ENCODE measurements at regions not wholly inside any gene's neighbourhood (a gene's known extent, or its start where the extent isn't known, plus 50 kb on each side); places are given as distances from the start of the nearest gene placed in this dataset.
"Not testable (repeated sequence)": the region's sequence is repeated elsewhere in the genome, so short reads cannot be mapped to it uniquely, and the experiment has no call there.

- TF ChIP-seq EZH2 (IDR thresholded peaks at IDR 0.05; ENCODE audit: low read depth, unreplicated experiment) = not testable (repeated sequence)
- TF ChIP-seq, protein P1, sequence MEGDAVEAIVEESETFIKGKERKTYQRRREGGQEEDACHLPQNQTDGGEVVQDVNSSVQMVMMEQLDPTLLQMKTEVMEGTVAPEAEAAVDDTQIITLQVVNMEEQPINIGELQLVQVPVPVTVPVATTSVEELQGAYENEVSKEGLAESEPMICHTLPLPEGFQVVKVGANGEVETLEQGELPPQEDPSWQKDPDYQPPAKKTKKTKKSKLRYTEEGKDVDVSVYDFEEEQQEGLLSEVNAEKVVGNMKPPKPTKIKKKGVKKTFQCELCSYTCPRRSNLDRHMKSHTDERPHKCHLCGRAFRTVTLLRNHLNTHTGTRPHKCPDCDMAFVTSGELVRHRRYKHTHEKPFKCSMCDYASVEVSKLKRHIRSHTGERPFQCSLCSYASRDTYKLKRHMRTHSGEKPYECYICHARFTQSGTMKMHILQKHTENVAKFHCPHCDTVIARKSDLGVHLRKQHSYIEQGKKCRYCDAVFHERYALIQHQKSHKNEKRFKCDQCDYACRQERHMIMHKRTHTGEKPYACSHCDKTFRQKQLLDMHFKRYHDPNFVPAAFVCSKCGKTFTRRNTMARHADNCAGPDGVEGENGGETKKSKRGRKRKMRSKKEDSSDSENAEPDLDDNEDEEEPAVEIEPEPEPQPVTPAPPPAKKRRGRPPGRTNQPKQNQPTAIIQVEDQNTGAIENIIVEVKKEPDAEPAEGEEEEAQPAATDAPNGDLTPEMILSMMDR (conservative IDR thresholded peaks at IDR 0.05; ENCODE audit: low read depth in 2 of 2) = not testable (repeated sequence)
Measured at GRCh38 chr9:74197771-74198170, 299.4 kb upstream of the RORB start.
